CD1c-positive myeloid dendritic cell (primary cell): ENCODE measurements at regions not wholly inside any gene's neighbourhood (a gene's known extent, or its start where the extent isn't known, plus 50 kb on each side); places are given as distances from the start of the nearest gene placed in this dataset.
"Not testable (repeated sequence)": the region's sequence is repeated elsewhere in the genome, so short reads cannot be mapped to it uniquely, and the experiment has no call there.

Source experiments
- DNase-seq: peaks from one replicate; pipeline ENCODE4 v3.0.0-alpha.2; 2016; ENCODE audit errors: extremely low spot score

DNA sequence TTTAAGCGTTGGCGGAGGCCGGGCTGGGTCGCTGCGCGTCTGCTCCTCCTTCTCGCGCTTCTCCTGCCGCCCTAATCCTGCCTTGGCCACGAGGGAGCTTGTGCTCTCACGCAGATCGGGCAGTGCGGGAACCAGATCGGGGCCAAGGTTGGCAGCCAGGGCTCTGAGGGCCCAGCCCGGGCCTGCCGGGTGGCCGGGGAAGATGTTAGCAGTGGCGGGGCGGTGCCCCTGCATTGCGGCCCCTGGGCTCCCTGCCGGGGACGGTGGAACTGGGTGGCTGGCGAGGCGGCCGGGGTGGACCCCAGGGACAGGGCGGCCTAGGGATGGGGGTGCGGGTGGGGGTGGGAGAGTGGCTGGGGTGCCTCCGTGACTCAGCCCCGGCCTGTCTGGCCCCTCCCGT, 297.4 kb downstream of the CACNA1B start:
- DNase-seq = not testable (repeated sequence)

DNA sequence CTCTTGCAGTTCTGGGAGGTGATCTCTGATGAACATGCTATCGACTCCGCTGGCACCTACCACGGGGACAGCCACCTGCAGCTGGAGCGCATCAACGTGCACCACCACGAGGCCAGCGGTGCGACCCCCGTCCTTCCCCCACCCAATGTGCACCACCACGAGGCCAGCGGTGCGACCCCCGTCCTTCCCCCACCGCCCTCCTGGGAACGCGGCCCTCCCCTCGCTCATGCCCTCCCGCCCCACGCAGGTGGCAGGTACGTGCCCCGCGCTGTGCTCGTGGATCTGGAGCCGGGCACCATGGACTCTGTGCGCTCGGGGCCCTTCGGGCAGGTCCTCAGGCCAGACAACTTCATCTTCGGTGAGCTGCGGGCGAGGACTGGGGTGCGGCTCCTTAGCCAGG, 297.8 kb downstream of the CACNA1B start:
- DNase-seq = not testable (repeated sequence)

DNA sequence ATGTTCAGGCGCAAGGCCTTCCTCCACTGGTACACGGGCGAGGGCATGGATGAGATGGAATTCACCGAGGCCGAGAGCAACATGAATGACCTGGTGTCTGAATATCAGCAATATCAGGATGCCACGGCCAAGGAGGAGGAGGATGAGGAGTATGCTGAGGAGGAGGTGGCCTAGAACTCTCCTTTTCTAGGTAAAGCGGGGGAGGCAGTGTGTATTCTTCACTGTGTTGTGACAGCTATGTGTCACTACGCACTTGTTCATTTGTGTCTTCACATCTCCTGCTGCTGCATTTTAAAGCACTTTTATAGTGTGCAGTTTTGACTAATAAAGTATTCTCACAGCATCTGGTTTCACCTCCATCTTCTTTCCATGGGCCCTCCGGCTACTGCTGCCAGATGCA, 299.5 kb downstream of the CACNA1B start:
- not testable (repeated sequence) for DNase-seq

DNA sequence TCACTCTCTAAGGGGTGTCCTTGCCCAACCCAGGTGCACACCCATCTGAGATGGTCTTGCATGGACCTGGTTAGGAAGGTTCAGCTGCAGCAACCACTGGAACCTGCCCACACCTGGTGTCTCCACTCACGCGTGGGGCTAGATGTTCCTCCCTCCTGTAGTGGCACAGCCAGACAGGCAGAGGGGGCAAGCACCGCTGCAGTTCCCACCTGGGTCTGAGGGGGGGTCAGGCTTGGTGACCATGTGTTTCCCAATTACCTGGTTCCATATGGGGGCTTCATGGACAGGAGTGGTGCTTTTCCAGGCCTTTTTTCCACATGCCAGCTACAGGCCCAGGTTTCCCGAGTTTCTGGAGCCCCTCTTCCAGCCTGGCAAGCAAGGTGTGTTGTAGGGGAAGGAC, 301.4 kb downstream of the CACNA1B start:
- DNase-seq = not testable (repeated sequence)

DNA sequence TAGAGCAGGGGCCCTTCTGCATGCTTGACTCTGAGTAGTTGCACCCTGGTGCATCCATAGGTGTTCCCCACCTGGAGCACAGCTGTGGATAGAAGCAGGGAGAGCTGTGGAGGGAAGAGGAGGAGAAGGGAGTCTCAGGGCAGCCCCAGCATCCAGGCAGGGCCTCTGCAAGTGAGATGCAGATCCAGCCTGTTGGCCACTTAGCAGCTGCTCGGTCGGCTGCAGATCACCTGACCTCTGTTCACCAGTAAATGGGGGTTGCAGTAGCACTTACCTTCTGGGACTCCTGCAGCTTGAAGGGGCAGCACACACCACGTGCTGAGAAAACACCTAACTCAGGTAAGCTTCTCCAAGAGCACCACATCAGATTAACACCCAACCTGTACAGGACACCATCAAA, 302.1 kb downstream of the CACNA1B start:
- DNase-seq = not testable (repeated sequence)

DNA sequence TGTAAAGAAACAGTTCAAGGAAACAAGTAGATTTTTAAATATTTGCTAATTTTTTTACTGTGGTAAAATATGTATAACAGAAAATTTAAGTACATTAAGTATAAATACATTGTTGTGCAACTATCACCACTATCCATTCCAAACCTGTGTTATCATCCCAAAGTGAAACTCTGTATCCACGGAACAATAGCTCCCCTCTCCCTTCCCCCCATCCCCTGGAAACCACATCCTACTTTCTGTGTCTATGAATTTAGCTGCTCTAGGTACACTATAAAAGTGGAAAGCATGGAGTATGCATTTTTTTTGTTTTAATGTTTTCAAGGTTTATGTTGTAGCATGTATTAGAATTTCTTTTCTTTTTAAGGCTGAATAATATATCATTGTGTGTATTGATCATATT, 304.4 kb downstream of the CACNA1B start:
- DNase-seq = not testable (repeated sequence)

DNA sequence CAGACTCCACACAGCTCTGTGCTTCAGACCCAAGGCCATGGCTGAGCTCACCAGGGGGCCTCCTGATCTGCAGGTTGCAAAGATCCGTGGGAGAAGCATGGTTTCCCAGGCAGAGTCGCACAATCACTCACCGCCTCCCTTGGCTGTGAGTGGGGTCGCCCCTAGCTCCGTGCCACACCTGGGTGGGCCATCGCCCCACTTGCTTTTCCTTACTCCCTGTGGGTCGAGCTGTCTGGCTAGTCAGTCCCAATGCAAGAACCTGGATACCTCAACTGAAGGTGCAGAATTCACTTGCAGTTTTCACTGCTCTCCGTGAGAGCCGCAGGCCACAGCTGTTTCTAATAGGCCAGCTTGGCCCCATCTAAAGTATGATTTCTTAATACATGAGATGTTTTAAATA, 319.6 kb downstream of the CACNA1B start:
- DNase-seq = not testable (repeated sequence)

DNA sequence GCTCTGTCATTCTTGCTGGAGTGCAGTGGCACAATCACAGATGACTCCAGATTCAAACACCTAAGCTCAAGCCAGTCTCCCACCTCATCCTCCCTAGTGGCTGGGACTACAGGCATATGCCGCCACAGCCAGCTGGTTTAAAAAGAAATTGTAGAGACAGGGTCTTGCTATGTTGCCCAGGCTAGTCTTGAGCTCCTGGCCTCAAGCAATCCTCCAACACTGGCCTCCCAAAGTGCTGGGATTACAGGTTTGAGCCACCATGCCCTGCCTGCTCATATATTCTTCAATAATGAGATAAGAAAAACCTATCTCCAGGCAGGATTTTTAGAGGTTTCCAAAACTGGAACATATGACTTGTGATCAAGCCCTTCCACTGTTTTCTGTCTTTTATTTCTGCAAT, 321.4 kb downstream of the CACNA1B start:
- DNase-seq = not testable (repeated sequence)

DNA sequence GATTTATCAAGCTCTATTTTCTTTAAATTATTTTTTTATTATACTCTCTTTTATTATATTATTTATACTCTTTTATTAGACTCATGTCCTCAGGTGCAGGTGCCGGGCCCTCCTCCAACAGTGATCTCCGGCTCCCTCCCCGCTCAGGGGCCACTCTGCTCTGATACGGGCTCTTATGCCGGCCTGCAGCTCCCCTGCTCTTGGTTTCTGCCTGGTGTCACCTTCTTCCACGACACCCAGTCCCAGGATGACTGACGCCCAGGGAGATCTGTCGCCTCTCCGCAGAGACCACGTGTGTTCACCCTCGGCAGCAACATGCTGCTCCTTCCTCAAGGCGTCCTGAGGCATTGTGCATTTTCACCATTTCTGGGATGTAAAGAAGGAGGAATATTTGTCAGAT, 322.3 kb downstream of the CACNA1B start:
- DNase-seq = not testable (repeated sequence)

DNA sequence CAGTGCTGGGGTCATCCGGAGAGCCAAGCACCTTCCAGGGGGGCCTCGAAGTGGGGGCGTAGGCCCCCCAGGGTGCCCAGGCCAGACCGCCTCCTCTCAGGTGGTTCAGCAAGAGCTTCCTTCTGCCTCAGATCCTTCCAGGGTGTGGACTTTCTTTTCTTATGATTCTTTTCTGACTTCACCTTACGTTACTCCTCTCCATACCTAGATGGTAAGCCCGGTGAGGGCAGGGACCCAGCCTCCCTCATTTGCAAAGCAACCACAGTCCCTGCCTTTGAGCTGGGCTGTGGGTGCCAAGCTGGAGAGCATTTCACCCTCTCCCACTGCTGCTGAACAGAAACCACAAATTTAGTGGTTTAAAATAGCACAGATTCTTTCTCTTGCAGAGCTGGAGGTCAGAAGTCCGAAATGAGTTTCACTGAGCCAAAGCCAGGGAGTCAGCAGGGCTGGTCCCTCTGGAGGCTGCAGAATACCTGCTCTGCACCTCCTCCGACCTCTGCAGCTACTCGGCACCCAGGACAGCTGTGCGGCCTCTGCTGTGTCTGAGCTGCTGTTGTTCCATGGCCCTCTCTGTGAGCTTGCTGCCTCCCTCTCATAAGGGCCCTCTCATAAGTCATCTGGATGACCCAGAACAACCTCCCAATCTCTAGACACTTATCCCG, 323.0 kb downstream of the CACNA1B start:
- DNase-seq = not testable (repeated sequence)

DNA sequence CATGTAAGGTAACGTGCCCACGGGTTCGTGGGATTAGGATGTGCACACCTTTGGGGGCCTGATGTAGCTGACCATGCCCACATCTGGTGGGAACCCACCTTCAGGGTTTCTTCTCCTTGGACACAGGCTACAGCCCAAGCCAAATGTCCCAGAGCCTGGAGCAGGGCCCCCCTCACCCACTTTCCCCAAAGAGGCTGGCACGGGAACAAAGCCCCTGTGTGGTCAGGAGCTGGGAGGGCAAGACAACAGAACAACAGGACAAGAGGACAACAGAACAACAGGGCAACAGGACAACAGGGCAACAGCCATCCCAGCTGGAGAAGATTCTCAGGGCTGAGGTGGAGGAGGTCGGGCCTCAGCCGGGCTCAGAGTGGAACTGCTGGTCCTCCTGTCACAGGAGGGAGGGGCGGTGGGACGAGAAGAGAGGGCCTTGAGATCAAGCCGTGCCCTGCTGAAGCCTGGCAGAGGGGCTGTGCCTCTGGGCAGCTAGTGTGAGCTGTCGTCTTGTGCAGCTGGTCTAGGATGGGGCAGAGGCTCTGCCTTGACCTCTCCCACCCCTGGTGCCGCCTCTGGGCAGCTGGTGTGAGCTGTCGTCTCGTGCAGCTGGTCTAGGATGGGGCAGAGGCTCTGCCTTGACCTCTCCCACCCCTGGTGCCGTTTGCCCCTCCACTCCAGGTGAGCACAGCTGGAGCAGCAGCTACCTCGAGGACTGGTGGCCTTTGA, 323.7 kb downstream of the CACNA1B start:
- not testable (repeated sequence) for DNase-seq

DNA sequence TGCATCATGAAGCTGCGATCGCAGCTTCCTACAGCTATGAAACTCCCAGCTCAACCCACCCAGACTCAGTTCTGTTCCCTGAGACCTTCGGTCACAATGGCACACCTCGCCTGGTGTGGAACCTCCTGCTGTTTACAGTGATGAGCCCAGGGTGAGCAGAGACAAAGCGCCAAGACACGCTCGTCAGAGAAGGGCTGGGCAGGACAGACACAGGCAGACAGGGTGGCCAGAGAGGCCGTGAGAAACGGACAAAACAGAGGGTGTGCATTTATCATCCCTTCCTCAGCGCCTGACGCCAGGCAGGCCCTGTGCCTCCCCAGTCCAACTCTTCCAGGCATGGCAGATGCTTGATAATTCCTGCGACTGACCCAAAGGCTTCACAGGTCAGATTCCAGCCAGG, 324.5 kb downstream of the CACNA1B start:
- not testable (repeated sequence) for DNase-seq

DNA sequence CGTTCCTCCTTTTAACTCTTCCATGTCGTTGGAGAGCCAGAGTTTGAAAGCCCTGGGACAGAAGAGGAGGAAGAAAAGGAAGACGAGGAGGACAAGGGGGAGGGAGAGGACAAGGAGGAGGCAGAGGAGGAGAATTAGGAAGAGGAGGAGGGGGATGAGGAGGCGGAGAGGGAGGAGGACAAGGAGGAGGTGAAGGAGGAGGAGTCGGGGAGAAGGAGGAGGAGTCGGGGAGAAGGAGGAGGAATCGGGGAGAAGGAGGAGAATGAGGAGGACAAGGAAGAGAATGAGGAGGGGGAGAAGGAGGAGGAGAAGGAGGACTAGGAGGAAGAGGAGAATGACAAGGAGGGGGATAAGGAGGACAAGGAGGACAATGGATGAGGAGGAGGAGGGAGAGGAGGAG, 325.7 kb downstream of the CACNA1B start:
- DNase-seq = not testable (repeated sequence)

DNA sequence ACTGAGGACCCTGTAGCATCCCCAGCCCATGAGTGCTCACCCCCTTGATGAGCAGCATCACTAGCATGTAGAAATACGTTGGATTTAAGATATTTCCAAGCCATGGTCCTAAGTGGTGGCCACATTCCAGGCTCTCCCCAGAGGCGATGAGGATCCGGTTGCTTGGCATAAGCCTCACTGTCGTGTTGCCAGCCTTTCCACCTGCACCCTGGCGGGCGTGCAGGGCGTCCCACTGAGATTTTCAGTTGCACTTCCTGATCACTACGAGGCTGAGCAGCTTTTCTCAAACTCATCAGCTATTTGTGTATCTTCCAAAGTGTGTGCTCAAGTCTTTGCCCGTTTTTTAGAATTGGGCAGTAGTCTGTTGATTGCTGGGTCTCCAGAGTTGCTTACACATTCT, 326.3 kb downstream of the CACNA1B start:
- DNase-seq = not testable (repeated sequence)

DNA sequence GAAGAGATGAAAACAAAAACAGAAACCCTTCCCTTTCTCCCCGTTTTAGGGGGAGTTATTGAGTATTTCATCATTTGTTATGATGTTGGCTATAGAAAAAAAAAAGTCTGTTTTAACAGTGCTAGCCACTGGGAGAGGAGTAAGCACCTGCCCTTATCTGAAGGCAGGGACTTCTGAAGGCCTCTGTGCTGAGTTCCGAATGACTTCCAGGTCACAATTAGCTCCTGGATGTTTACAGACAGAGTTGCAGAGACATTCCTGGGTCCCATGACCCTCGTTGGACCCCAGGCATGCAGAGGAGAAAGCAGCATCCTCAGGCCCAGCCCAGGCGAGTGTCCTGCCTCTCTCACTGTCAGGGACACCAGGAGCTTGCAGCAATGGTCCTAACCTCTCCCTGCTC, 328.5 kb downstream of the CACNA1B start:
- not testable (repeated sequence) for DNase-seq

DNA sequence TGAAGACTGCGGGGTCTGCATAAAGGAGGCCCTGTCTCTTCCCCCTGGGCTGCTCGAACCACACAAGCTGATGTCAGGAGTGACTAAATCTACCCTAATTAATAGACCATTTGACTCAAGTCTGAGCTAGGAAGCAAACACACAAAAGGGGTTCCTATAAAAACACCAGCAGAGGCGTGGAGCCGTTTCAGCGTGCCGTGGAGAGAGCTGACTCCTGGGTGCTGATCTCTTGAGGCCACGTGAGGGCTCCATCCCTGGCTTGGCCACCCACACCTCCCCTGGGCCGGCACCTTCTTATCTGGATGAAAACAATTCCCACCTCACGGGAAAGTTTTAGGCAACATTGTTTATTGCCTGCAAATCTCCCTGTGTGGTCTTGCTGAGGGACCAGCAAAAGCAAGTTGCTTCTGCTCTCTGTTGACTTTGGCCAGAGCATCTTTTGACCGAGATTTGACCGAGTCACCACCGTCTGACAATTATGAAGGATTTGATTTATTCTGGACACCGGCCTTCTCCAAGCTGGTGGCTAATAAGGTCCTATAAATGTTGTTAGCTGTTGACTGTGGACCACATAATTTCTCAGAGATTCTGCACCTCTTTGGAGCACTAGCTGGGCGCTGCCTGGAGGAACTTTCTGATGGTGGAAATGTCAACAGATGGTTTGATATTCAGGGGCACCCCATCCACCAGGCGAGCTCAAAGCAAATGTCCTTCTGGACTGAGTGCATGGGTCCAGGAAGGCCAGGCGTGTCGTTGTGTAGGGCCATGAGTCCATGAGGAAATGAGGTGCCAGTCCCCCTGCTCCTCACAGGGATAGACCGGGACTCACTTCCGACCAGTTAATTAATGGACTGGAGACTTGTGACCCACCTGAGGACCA, 330.0 kb downstream of the CACNA1B start:
- not testable (repeated sequence) for DNase-seq

DNA sequence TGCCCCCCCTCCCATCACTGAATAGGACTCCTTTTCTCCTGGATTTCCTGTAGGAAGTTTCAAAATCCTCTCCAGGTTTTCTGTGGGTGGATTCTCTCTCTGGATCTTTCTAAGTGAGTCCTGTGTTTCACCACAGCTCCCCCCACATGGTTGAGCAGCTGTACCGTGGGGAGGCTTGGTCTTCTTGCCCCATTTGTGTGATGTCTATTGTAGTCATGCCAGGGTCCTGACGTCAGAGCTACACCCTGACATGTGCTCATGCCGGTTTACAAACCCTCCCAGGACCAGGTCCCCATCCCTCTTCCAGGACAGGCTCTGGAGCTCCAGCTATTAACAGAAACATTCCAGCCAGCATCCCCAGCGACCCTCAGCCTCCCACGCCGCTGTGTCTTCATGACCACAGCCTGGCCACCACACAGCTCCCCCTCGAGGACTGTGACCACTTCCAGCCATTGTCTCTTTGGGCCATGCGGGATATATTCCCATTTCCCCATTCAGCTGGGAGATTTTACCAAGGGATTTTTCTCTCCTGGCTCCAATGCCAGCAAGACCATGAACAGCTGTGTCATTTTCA, 331.6 kb downstream of the CACNA1B start:
- not testable (repeated sequence) for DNase-seq

DNA sequence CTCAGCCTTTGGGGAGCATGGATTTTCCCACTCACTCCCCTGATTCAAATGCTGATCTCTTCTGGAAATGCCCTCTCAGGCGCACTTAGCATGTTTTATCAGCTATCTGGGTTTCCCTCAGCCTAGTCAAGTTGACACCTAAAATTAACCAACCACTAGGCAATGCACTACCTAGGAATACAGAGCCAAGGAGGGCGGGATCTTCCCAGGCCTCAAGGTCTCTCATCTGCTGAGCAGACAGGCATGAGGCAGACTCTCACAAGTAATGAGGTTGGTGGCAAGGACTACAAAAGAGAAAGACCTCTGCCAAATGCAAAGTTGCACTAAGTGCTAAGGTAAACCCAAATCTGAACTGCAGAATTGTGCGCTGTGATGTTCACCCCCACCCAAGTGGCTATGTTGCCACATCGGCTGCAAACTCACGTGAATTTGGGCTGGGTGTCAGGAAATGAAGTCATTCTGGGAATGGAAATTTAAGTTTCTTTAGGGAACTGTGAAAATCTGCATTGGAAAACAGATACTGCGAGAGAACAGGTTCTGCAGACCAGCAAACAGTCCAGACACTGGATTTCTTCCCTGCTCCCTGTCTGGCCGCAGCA, 332.9 kb downstream of the CACNA1B start:
- DNase-seq = peak; percentile 15

DNA sequence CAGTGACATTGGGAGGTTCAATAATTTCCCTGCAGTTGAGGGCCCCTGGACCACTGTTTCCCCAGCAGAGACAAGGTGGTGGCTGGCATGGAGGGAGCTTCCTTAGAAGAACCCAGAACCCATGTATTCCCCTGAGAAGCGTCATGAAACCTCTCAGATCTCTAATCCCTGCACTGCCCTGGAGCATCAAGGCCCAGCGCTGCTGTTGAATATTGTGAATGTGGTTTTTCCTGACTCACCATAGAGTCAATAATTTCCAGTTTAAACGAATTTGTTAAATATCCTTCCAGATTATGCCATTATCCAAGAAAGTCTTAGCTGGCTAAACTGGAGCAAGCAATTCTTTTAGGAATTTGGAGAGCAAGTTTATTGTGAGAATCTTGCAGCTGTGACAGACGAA, 333.5 kb downstream of the CACNA1B start:
- DNase-seq = not testable (repeated sequence)

DNA sequence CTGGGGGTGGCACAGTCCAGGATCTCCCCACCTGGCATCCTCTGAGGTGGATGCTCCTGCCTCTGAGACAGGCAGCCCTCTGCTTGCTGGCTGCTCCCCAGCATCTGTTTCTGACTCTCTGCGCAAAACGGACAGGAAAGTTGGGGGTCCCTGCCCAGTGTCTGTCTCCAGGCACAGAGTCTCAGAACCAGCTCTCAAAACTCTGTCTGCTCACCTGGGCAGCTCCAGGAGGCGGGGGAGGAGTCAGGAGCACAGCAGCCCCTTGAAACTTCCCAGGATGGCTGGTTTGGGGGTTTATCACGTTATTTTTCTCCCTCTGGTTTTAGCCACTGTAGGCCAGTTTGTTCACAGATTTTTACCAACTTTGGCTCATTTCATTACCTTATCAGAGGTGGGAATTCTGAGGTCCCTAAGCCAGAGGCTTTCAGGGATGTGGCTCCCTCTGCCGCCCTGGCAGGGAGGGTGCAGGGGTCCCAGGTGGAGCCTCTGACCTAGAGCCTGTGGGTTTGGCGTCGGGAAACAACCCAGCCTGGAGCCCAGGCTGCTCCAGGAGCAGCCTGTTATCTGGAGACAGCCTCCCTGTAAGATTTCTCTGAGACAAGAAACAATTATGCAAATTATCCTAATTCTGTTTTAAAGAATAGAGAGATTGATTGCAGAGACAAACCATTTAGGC, 334.1 kb downstream of the CACNA1B start:
- peak; percentile 0 for DNase-seq

DNA sequence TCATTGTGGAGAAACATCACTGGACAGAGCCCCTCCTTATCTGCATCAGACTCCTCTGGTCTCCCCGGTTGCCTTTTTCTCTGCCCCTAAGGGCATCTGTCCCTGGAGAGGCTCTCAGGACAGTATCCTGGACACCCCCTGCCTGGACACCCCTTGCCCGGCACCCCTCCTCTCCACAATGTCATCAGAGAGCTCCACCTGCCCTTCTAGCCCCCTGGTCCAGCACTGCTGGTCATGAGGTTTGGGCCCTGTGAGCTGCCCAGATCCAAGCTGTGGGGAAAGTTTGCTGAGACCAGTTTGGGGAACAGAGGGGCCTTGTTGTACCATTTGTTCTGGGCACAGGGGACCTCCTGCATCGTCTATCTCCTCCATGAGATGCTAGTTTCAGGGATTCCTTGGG, 335.2 kb downstream of the CACNA1B start:
- DNase-seq = not testable (repeated sequence)
